Kidney epithelial cell (primary cell): ENCODE measurements at regions not wholly inside any gene's neighbourhood (a gene's known extent, or its start where the extent isn't known, plus 50 kb on each side); places are given as distances from the start of the nearest gene placed in this dataset.

ENCODE experiments used
- DNase-seq: peaks from one replicate; pipeline ENCODE4 v3.0.0-alpha.2; 2010; ENCODE audit warnings: low read depth
- H3K27me3 ChIP-seq: 2 replicates; pipeline ENCODE4 v1.6.0; 2011; ENCODE audit warnings: low read length; ENCODE audit not compliant: control insufficient read depth, insufficient read depth
- H3K36me3 ChIP-seq: 2 replicates; pipeline ENCODE4 v1.5.1; 2011; ENCODE audit warnings: low read length; ENCODE audit not compliant: control insufficient read depth, insufficient read depth
- H3K4me3 ChIP-seq: 2 replicates; pipeline ENCODE4 v1.5.1; 2011; ENCODE audit warnings: low read depth, mild to moderate bottlenecking, control low read depth, low read length
- CTCF ChIP-seq: IDR thresholded peaks from 2 replicates; pipeline ENCODE4 v1.5.1; 2011; ENCODE audit warnings: mild to moderate bottlenecking, moderate library complexity, low read length, control low read depth, inconsistent platforms; ENCODE audit not compliant: insufficient read depth, poor library complexity, severe bottlenecking

DNA sequence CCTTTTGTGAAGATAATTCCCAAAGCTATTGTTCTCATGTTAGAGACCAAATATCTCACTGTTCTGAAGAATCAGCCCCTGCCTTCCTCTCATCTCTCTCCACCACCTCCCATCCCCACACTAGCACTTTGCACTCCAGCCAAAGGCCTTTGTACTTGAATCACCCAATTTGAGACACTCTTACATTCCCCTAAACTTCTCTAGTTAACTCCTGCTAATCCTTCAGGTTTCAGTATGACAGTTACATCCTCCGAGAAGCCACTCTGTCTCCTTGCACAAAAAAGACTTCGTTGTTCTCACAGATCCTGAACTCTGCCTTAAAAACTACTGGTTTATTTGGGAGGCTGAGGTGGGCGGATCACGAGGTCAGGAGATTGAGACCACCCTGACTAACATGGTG lies 227.5 kb downstream of the PIK3R1 start:
- Histone ChIP-seq H3K36me3 (no peaks in the 10 kb centered on the region), H3K27me3 (no peaks in the 10 kb centered on the region), H3K4me3 (no peak overlapping the region)
- DNase-seq = no peak
- no peak for TF ChIP-seq CTCF

DNA sequence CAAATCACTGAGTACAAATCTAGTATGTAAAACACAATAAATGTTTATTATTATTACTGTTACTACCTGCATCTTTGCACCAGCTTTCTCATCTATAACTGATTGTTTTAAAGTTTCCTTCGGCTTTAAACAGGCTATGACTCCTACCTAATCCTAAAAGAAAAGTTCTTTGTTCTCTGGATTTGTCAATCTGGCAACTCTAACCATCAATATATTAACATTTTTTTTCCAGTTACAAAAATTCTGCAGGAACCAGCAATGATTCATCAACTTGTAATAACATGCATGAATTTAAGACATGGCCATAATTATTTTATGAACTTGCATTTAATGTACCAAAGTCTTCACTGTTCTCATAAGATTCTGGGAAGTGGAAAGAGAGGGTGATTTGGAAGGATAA lies 228.5 kb downstream of the PIK3R1 start:
- no peak for DNase-seq
- no peak for TF ChIP-seq CTCF
- Histone ChIP-seq H3K36me3 (no peaks in the 10 kb centered on the region), H3K27me3 (no peaks in the 10 kb centered on the region), H3K4me3 (no peak overlapping the region)

GRCh38 chr5:68444833-68445232 lies 229.3 kb downstream of the PIK3R1 start:
- H3K36me3 ChIP-seq = no peaks in the 10 kb centered on the region
- no peak overlapping the region for H3K4me3 ChIP-seq
- no peak for TF ChIP-seq CTCF
- no peaks in the 10 kb centered on the region for H3K27me3 ChIP-seq
- DNase-seq = no peak

DNA sequence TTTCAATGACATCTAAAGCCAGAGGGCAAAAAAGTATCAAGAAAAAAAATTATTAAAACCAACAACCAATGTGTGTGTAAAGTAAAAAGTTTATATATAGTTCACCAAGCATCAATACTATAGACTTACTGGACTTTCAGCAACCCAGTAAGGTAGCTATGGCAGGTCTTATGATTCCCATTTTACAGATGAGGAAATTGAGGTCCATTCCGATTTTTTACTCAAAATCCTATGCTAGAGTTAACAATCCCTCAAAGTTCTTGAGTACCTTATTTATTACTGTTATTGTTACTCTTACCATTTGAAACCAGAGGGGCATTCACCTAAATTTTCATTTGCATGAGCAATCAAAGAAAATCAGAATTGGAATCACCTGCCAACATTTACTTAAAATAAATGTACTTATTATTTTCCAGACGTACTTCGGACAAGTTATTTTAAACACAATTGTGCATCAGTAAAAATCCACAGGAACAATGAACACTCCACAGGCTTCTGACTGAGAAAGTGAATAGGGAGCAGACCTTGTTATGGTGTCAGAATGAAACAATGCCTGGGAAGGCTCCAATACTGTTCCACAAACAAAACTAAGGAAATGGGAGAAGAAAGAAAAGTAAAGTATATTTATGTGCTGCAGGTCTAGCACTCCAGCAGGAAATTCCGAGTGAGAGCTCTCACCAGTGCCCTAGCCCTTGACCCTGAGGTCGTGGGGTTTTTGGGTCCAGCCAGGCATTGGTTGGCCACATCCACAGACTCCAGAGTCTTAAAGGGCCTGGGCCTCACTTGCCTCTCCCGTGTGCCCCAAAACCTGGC lies 229.9 kb downstream of the PIK3R1 start:
- Histone ChIP-seq H3K36me3 (no peaks in the 10 kb centered on the region), H3K4me3 (no peak overlapping the region), H3K27me3 (no peaks in the 10 kb centered on the region)
- no peak for DNase-seq
- TF ChIP-seq CTCF = no peak

DNA sequence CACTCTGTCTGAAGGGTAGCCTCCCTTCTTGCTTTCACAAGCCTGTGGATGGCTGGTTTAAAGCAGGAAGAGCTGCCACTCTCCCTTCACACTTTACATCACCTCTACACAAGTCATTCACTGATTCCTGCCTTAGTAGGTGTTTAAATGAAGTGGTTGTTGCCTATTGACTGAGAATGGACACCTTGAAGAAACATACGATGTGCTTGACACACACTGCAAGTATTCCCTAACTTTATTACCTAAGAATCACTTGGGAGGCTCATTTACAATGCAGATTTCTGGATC lies 230.5 kb downstream of the PIK3R1 start:
- Histone ChIP-seq H3K36me3 (no peaks in the 10 kb centered on the region), H3K4me3 (no peak overlapping the region), H3K27me3 (no peaks in the 10 kb centered on the region)
- no peak for DNase-seq
- TF ChIP-seq CTCF = no peak

DNA sequence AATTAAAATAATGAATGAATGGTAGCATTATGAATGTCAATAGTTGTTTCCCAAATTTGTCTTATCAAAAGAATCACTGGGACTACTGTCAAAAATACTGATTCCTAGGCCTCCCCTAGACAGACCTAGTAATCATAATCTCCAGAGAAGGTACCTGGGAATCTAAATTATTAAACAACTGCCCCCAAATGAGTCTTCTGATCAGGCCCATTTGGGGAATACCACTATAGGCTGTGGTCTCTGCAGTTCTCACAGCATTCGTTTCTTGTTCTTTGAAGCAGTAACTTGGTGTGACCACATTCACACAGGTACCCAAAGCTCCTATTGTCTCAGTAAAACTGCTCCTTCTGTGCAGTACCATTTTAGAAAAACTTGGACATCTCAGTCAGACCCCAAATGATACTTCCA lies 230.9 kb downstream of the PIK3R1 start:
- TF ChIP-seq CTCF = no peak
- H3K27me3 ChIP-seq = no peaks in the 10 kb centered on the region
- H3K4me3 ChIP-seq = no peak overlapping the region
- DNase-seq = no peak
- no peaks in the 10 kb centered on the region for H3K36me3 ChIP-seq
